RWPE1 (cell line): ENCODE measurements at regions not wholly inside any gene's neighbourhood (a gene's known extent, or its start where the extent isn't known, plus 50 kb on each side); places are given as distances from the start of the nearest gene placed in this dataset.

ENCODE experiments used
- CTCF ChIA-PET: fragments of 350-600 bp; sonication (Branson Sonifier 250); formaldehyde crosslinking; extraction: SDS; loops from one replicate; lab custom pipeline; 2021; lab: Yijun Ruan, JAX
- POLR2A ChIA-PET: fragments of 400-600 bp; formaldehyde crosslinking; extraction: SDS; loops from one replicate; lab custom pipeline; 2020; ENCODE audit warnings: antibody characterized with exemption; ENCODE audit not compliant: low non-redundant PET; lab: Yijun Ruan, JAX
- DNase-seq: peaks from one replicate; pipeline ENCODE4 v3.0.0; 2012; ENCODE audit warnings: low spot score
- H3K27ac ChIP-seq: fragments of 450-650 bp; 2 replicates; pipeline ENCODE4 v1.5.1; 2017
- CTCF ChIP-seq: fragments of 450-650 bp; conservative IDR thresholded peaks from 2 replicates; pipeline ENCODE4 v1.5.1; 2017; ENCODE audit warnings: low read depth, mild to moderate bottlenecking

- H3K27ac ChIP-seq = no peak overlapping the region
- no peak for TF ChIP-seq CTCF
- CTCF ChIA-PET = no interaction called here
- POLR2A ChIA-PET = no interaction called here
- DNase-seq = no peak
These were observed 379.8 kb upstream of the TMEFF2 start for GRCh38 chr2:192574552-192574951.

- DNase-seq = no peak
- POLR2A ChIA-PET = no interaction called here
- H3K27ac ChIP-seq = no peak overlapping the region
- no peak for TF ChIP-seq CTCF
- CTCF ChIA-PET = no interaction called here
These were observed 376.9 kb upstream of the TMEFF2 start for GRCh38 chr2:192571636-192572035.

GRCh38 chr2:192570788-192571187, 376.1 kb upstream of the TMEFF2 start:
- TF ChIP-seq CTCF = no peak
- POLR2A ChIA-PET = no interaction called here
- H3K27ac ChIP-seq = no peak overlapping the region
- CTCF ChIA-PET = no interaction called here
- no peak for DNase-seq

- POLR2A ChIA-PET = no interaction called here
- no peak for DNase-seq
- TF ChIP-seq CTCF = no peak
- H3K27ac ChIP-seq = no peak overlapping the region
- CTCF ChIA-PET = interaction anchor here (0.6 kb wide), 1 partner anchor 951 kb away, joined by 3 read pairs; no protein-coding TSS in a partner anchor
These were observed 372.1 kb upstream of the TMEFF2 start for GRCh38 chr2:192566863-192567262.

- H3K27ac ChIP-seq = no peak overlapping the region
- POLR2A ChIA-PET = no interaction called here
- no peak for DNase-seq
- no peak for TF ChIP-seq CTCF
- CTCF ChIA-PET = interaction anchor here (0.6 kb wide), 1 partner anchor 1411 kb away, joined by 3 read pairs; no protein-coding TSS in a partner anchor
These were observed 365.6 kb upstream of the TMEFF2 start for GRCh38 chr2:192560326-192560725.

GRCh38 chr2:192559587-192559986, 364.9 kb upstream of the TMEFF2 start:
- ChIA-PET POLR2A (no interaction called here), CTCF (no interaction called here)
- TF ChIP-seq CTCF = no peak
- H3K27ac ChIP-seq = no peak overlapping the region
- no peak for DNase-seq

GRCh38 chr2:192558637-192559036, 363.9 kb upstream of the TMEFF2 start:
- no peak for TF ChIP-seq CTCF
- no peak overlapping the region for H3K27ac ChIP-seq
- no peak for DNase-seq
- ChIA-PET CTCF (no interaction called here), POLR2A (no interaction called here)
